NCI-H748 (cell line): ENCODE measurements at regions not wholly inside any gene's neighbourhood (a gene's known extent, or its start where the extent isn't known, plus 50 kb on each side); places are given as distances from the start of the nearest gene placed in this dataset.

Experiments
- DNase-seq: peaks from one replicate; lab custom pipeline; 2025; ENCODE audit not compliant: unreplicated experiment; lab: John Stamatoyannopoulos, UW

DNA sequence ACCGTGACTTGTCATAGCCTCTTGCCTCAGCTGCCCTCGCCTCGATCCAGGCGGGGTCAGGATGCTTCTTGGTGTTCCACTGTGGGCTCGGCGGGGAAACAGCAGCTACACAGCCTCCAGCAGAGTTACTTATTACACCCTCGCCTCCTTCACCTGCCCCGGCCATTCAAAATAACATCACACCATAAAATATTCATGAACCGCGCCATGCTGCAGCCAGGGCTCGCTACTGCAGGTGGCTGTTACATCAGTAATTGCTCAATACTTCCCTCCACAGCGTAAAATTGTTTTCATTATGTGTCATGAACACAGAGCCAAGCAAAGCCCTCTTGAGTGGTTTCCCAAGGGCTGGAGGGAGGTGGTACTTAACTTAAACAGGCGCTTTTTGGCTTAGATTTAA is 241.5 kb upstream of the SP8 start:
- DNase-seq = peak; percentile 97

- DNase-seq = peak; percentile 76
These were observed 241.9 kb upstream of the SP8 start for GRCh38 chr7:21028599-21028998.

DNA sequence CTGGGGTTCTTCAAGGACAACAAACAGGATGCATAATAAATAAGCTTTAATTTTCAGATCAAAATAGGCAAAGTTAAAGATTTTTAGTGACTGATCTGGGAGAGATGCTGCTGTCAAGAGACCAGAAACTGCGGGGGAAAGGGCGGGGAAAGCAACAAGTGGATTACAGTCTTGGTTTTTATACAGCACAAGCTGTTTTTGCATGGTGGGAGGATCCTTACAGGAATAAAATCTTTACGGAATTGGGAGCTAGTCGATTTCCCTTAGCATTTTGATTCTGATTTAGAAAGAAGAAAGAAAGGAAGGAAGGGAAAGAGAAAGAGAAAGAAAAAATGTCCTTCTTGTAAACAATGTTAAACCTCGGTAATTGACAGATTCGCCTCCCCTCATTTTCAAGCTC is 242.3 kb upstream of the SP8 start:
- DNase-seq = peak; percentile 69

DNA sequence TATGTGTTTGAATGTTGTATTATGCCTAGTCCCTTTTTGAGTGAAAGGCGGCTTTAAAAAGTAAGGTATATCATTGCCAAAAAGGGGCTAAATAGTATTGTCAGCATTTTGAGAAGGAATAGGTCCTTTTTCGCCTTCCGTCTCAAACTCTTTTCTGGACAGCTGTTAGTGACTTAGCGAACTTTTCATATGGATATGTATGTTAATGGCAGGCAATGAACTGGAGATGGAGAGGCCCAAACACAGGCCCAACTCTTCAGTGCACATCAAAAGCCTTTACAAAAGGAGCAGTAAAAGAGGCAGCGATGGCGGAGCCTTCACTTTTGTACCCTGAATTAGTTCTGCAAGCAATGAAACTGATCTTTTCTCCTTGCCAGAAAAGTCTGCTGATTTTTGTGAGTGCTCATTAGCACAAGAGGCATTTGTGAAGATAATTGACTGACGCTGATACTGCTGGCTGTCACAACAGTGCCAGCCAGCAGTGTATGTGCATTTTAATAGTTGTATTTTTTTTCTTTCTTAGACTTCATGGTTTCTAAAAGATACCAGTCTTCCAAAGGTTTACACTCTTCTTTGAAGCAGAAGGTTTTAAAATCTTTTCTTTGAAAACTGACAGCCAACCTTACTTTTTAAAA is 243.7 kb upstream of the SP8 start:
- peak; percentile 10 for DNase-seq

- no peak for DNase-seq
These were observed 254.6 kb upstream of the SP8 start for GRCh38 chr7:21041252-21041651.

- no peak for DNase-seq
These were observed 255.0 kb upstream of the SP8 start for GRCh38 chr7:21041666-21042065.

- DNase-seq = no peak
These were observed 257.7 kb upstream of the SP8 start for GRCh38 chr7:21044384-21044783.

- no peak for DNase-seq
These were observed 258.4 kb upstream of the SP8 start for GRCh38 chr7:21044913-21045568.

GRCh38 chr7:21051865-21052264 is 265.2 kb upstream of the SP8 start:
- DNase-seq = no peak

GRCh38 chr7:21054427-21055112 is 267.9 kb upstream of the SP8 start:
- DNase-seq = no peak

DNA sequence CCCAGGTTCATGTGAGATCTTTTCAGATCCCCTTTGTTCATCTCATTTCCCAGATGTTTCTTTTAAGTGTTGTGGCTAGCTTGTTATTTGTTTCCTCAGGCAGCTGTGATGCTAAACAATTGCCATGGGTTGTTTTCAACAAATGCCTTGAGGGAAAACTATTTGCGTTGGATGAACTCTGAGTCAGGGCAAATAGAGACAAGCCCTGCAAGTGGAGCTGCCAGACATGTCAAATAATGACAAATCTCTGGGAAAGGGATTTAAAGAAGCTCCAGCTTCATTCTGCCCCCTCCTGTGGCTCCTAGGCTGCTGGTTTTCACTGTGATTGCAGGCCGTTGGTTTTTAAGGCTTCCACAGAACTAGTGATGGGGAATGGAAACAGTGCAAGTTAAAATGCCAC is 272.4 kb upstream of the SP8 start:
- DNase-seq = no peak

- no peak for DNase-seq
These were observed 276.4 kb upstream of the SP8 start for GRCh38 chr7:21063106-21063505.

GRCh38 chr7:21064698-21065648 is 278.3 kb upstream of the SP8 start:
- DNase-seq = no peak

GRCh38 chr7:21066221-21066620 is 279.5 kb upstream of the SP8 start:
- no peak for DNase-seq

GRCh38 chr7:21067216-21067615 is 280.5 kb upstream of the SP8 start:
- no peak for DNase-seq

GRCh38 chr7:21070571-21071090 is 283.9 kb upstream of the SP8 start:
- no peak for DNase-seq

GRCh38 chr7:21071561-21072501 is 285.1 kb upstream of the SP8 start:
- no peak for DNase-seq

- DNase-seq = peak; percentile 98
These were observed 289.4 kb upstream of the SP8 start for GRCh38 chr7:21076054-21076453.

DNA sequence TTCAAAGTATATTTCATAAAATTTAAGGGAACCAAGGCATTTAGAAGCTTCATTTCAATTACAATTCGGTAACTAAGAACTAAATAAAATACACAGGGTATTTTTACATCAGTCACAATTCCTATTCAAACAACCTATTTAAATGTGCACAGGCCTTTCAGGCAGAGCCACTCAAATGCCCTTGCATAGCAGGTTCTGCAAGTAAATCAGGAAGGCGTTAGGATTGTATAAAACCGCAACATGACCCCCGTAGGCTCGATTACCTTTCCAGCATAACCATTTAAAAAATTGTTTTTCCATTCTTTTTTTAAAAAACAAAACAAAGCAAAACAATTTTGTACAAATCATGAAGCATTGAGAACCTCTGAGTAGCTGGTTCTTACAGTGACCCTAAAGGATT is 289.9 kb upstream of the SP8 start:
- DNase-seq = peak; percentile 85

DNA sequence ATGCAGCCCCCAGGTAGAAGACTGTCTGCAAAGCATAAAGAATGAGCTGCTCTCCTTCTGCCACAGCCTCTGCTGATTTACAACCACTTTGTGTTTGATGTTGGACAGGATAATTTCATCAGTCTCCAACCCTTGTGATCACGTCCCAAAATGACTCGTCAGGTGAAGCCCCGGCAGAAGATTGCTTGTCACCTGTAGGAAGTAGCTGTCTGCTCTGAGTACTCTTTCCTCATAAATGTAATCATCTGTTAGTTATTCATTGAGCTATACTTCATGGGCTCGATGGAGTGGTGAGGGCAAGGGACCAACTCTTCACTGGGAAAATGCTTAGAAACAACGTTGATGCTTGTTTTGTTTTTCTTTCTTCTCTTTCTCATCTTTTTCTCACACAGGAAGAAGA is 290.9 kb upstream of the SP8 start:
- no peak for DNase-seq
